CD14-positive monocyte (primary cell): ENCODE measurements at regions not wholly inside any gene's neighbourhood (a gene's known extent, or its start where the extent isn't known, plus 50 kb on each side); places are given as distances from the start of the nearest gene placed in this dataset.

ENCODE experiments used
- DNase-seq, 3 donors: peaks; one replicate each; pipeline ENCODE4 v3.0.0-alpha.2; 2011 to 2022
- H2AFZ ChIP-seq: 2 replicates; pipeline ENCODE4 v1.6.0; 2012; ENCODE audit warnings: mild to moderate bottlenecking, low read depth, low read length, inconsistent platforms; ENCODE audit not compliant: insufficient read depth, poor library complexity, severe bottlenecking
- H3K27ac ChIP-seq, 2 donors: 1 replicate in 1 of 2; 2 replicates in 1 of 2; pipeline ENCODE4 v1.5.1; 2012 to 2013; ENCODE audit warnings: low read length in 2 of 2, control low read depth in 1 of 2, inconsistent platforms in 1 of 2, low read depth in 1 of 2, mild to moderate bottlenecking in 1 of 2
- H3K27me3 ChIP-seq, 2 donors: one replicate each; pipeline versions ENCODE4 v1.6.0 to v1.6.1; 2011 to 2013; ENCODE audit warnings: low read length in 2 of 2; ENCODE audit not compliant: control insufficient read depth in 2 of 2, insufficient read depth in 2 of 2
- H3K36me3 ChIP-seq, 2 donors: replicated peaks in 1 of 2; 1 replicate in 1 of 2; 2 replicates in 1 of 2; pipeline versions ENCODE4 v1.5.1 to v1.6.1; 2012 to 2013; ENCODE audit warnings: low read length in 2 of 2, control low read depth in 1 of 2, inconsistent platforms in 1 of 2, mild to moderate bottlenecking in 1 of 2; ENCODE audit not compliant: insufficient read depth in 2 of 2, control insufficient read depth in 1 of 2
- H3K4me1 ChIP-seq, 2 donors: 1 replicate in 1 of 2; 2 replicates in 1 of 2; pipeline versions ENCODE4 v1.5.1 to v1.6.1; 2012 to 2013; ENCODE audit warnings: low read length in 2 of 2, control low read depth in 1 of 2, inconsistent platforms in 1 of 2, mild to moderate bottlenecking in 1 of 2, moderate library complexity in 1 of 2; ENCODE audit not compliant: insufficient read depth in 2 of 2, control insufficient read depth in 1 of 2
- H3K4me2 ChIP-seq: replicated peaks from 2 replicates; pipeline ENCODE3; 2012; ENCODE audit warnings: low read length, moderate library complexity, mild to moderate bottlenecking; ENCODE audit not compliant: poor library complexity, severe bottlenecking; ENCODE audit errors: extremely low read depth
- H3K4me3 ChIP-seq, 3 experiments: fragments of 200-600 bp in 1 of 3; sonication (generic) in 1 of 3; replicated peaks in 1 of 3; 1 replicate in 2 of 3; 2 replicates in 1 of 3; pipeline ENCODE4 v1.5.1; 2011 to 2013; ENCODE audit warnings: low read length in 3 of 3, mild to moderate bottlenecking in 3 of 3, control low read depth in 2 of 3, low read depth in 2 of 3, inconsistent platforms in 1 of 3, moderate library complexity in 1 of 3
- H3K79me2 ChIP-seq: 2 replicates; pipeline ENCODE4 v1.6.0; 2012; ENCODE audit warnings: mild to moderate bottlenecking, control low read depth, inconsistent platforms, low read length, moderate library complexity; ENCODE audit not compliant: insufficient read depth
- H3K9ac ChIP-seq: 2 replicates; pipeline ENCODE4 v1.6.0; 2017; ENCODE audit warnings: low read length, mild to moderate bottlenecking; ENCODE audit not compliant: insufficient read depth, poor library complexity, severe bottlenecking
- H3K9me3 ChIP-seq, 2 donors: replicated peaks in 1 of 2; 1 replicate in 1 of 2; 2 replicates in 1 of 2; pipeline versions ENCODE4 v1.5.1 to v1.6.1; 2012 to 2013; ENCODE audit warnings: low read length in 2 of 2, control low read depth in 1 of 2; ENCODE audit not compliant: control insufficient read depth in 1 of 2, insufficient read depth in 1 of 2
- H4K20me1 ChIP-seq: 2 replicates; pipeline ENCODE4 v1.6.0; 2012; ENCODE audit warnings: mild to moderate bottlenecking, low read length, control low read depth, moderate library complexity; ENCODE audit not compliant: insufficient read depth
- H3K27ac Mint-ChIP-seq, 7 donors: one replicate each; pipeline ENCODE4 v1.8.0; 2020; ENCODE audit warnings: mild to moderate bottlenecking in 7 of 7, mixed read lengths in 7 of 7, moderate library complexity in 6 of 7, inconsistent platforms in 2 of 7
- H3K27me3 Mint-ChIP-seq, 3 donors: one replicate each; pipeline ENCODE4 v1.8.0; 2021 to 2022; ENCODE audit warnings: low read depth in 3 of 3, mild to moderate bottlenecking in 3 of 3, mixed read lengths in 3 of 3, moderate library complexity in 3 of 3, inconsistent platforms in 1 of 3
- H3K36me3 Mint-ChIP-seq, 2 donors: one replicate each; pipeline ENCODE4 v1.8.0; 2020; ENCODE audit warnings: mixed read lengths in 2 of 2, inconsistent platforms in 1 of 2, mild to moderate bottlenecking in 1 of 2
- H3K4me1 Mint-ChIP-seq: one replicate; pipeline ENCODE4 v1.8.0; 2020; ENCODE audit warnings: mild to moderate bottlenecking, mixed read lengths
- H3K4me3 Mint-ChIP-seq, 2 donors: one replicate each; pipeline ENCODE4 v1.8.0; 2020; ENCODE audit warnings: mild to moderate bottlenecking in 2 of 2, mixed read lengths in 2 of 2, moderate library complexity in 1 of 2
- H3K9me3 Mint-ChIP-seq, 7 donors: one replicate each; pipeline ENCODE4 v1.8.0; 2020 to 2022; ENCODE audit warnings: mixed read lengths in 7 of 7, mild to moderate bottlenecking in 6 of 7, moderate library complexity in 6 of 7, inconsistent platforms in 2 of 7
- CTCF ChIP-seq: fragments of 200-600 bp; IDR thresholded peaks from one replicate; pipeline ENCODE4 v1.8.0; 2022; ENCODE audit warnings: antibody characterized with exemption, mild to moderate bottlenecking
- WGBS: methylation state at CpG from one replicate; pipeline ENCODE4 v1.1.5; 2013; ENCODE audit warnings: missing lambda C conversion rate; ENCODE audit not compliant: insufficient coverage; 5-methylcytosine and 5-hydroxymethylcytosine counted together
- intact Hi-C, 2 donors: fragments of 100-400 bp; cut with micrococcal nuclease; formaldehyde crosslinking; loops; one replicate each; pipeline versions ENCODE4 v1.15.0 to v1.15.1; 2023

- intact Hi-C loops = no loop called here
- H3K9me3 Mint-ChIP-seq = peaks cover 0 to 3% (median 0%) of the 10 kb centered on the region in 7 donors
- Histone ChIP-seq H3K36me3 (no peaks in the 10 kb centered on the region), H3K27ac (no peak overlapping the region), H3K9ac (no peak overlapping the region), H3K4me3 (no peak overlapping the region), H3K79me2 (no peaks in the 10 kb centered on the region), H3K4me1 (no peaks in the 10 kb centered on the region), H4K20me1 (no peaks in the 10 kb centered on the region), H3K9me3 (no peaks in the 10 kb centered on the region), H3K27me3 (peaks cover 13 to 14% of the 10 kb centered on the region in 2 donors), H2AFZ (no peak overlapping the region), H3K4me2 (no peak overlapping the region)
- H3K27ac Mint-ChIP-seq = no peak overlapping the region
- H3K27me3 Mint-ChIP-seq = peaks cover 5 to 18% (median 8%) of the 10 kb centered on the region in 3 donors
- WGBS = 100% methylated on average over 1 of the region's 1 CpG
- H3K4me1 Mint-ChIP-seq = no peaks in the 10 kb centered on the region
- no peak for DNase-seq
- no peaks in the 10 kb centered on the region for H3K36me3 Mint-ChIP-seq
- no peak for TF ChIP-seq CTCF
- no peak overlapping the region for H3K4me3 Mint-ChIP-seq
Observed at GRCh38 chr20:4550740-4551139, 135.5 kb upstream of the PRNP start.

GRCh38 chr20:4549711-4550259 is 136.5 kb upstream of the PRNP start:
- H2AFZ ChIP-seq = no peak overlapping the region
- Mint-ChIP-seq H3K27me3 (peaks cover 8 to 18% (median 11%) of the 10 kb centered on the region in 3 donors), H3K4me1 (no peaks in the 10 kb centered on the region), H3K36me3 (no peaks in the 10 kb centered on the region), H3K4me3 (no peak overlapping the region), H3K27ac (no peak overlapping the region), H3K9me3 (peaks cover 0 to 3% (median 0%) of the 10 kb centered on the region in 7 donors)
- H3K27me3 ChIP-seq = peaks cover 13 to 15% of the 10 kb centered on the region in 2 donors
- H3K9ac ChIP-seq = no peak overlapping the region
- no peak for DNase-seq
- TF ChIP-seq CTCF = no peak
- H3K79me2 ChIP-seq = no peaks in the 10 kb centered on the region
- no peak overlapping the region for H3K4me2 ChIP-seq
- H4K20me1 ChIP-seq = no peaks in the 10 kb centered on the region
- no peak overlapping the region for H3K4me3 ChIP-seq
- no peak overlapping the region for H3K27ac ChIP-seq
- no peaks in the 10 kb centered on the region for H3K4me1 ChIP-seq
- WGBS = 92% methylated on average over 2 of the region's 4 CpGs
- intact Hi-C loops = no loop called here
- H3K36me3 ChIP-seq = no peaks in the 10 kb centered on the region
- no peaks in the 10 kb centered on the region for H3K9me3 ChIP-seq
